ENCODE measurements at regions not wholly inside any gene's neighbourhood (a gene's known extent, or its start where the extent isn't known, plus 50 kb on each side); places are given as distances from the start of the nearest gene placed in this dataset.
A peak's percentile ranks its signal among the peaks of the same experiment; 100 is the strongest.

GRCh38 chr5:8020861-8021514 lies 152.0 kb downstream of the MTRR start:
- DNase-seq (ENCODE audit: low read depth in 1 of 2, low spot score in 2 of 2) (no peak), FAIRE-seq (no peak)
- Histone ChIP-seq H3K14ac (ENCODE audit: insufficient read length) (no peak overlapping the region), H3K4ac (replicated peaks; ENCODE audit: insufficient read length, low read depth, low read length) (no peak overlapping the region), H3K27ac (ENCODE audit: low read depth, low read length) (no peak overlapping the region), H3K4me3 (ENCODE audit: extremely low read depth in 1 of 4, insufficient read depth in 2 of 4, low read depth in 3 of 4, low read length in 4 of 4) (no peak overlapping the region), H3K4me2 (ENCODE audit: insufficient read depth in 1 of 2, low read depth in 2 of 2, low read length in 2 of 2) (no peak overlapping the region), H2AFZ (ENCODE audit: low read length) (peak overlapping the region; percentile 4; the same call in 1 of the 2 replicates), H3K79me2 (ENCODE audit: control insufficient read depth in 1 of 2, insufficient read depth in 2 of 2, low read length in 2 of 2) (no peaks in the 10 kb centered on the region), H2BK15ac (ENCODE audit: low read length) (no peak overlapping the region), H2BK5ac (ENCODE audit: low read depth, low read length) (no peak overlapping the region), H3K36me3 (ENCODE audit: control insufficient read depth in 2 of 4, insufficient read depth in 4 of 4, low read length in 3 of 4) (no peaks in the 10 kb centered on the region), H3K9me3 (ENCODE audit: insufficient read depth in 2 of 2, low read depth in 1 of 2, low read length in 1 of 2) (no peaks in the 10 kb centered on the region), H2BK20ac (ENCODE audit: low read length) (no peak overlapping the region), H3K4me1 (replicated peaks in 1 of 4; ENCODE audit: control insufficient read depth in 3 of 4, insufficient read depth in 4 of 4, low read length in 3 of 4) (no peaks in the 10 kb centered on the region), H4K91ac (replicated peaks; ENCODE audit: insufficient read length, low read length) (no peak overlapping the region), H3K56ac (replicated peaks; ENCODE audit: insufficient read length, low read depth, low read length) (no peak overlapping the region), H4K8ac (ENCODE audit: extremely low read depth, insufficient read depth, low read length) (no peak overlapping the region), H3K79me1 (ENCODE audit: low read depth, low read length) (no peaks in the 10 kb centered on the region), H2BK120ac (replicated peaks; ENCODE audit: low read depth, low read length) (no peak overlapping the region), H4K20me1 (replicated peaks in 1 of 2; ENCODE audit: control insufficient read depth in 1 of 2, insufficient read depth in 2 of 2, low read length in 2 of 2) (no peaks in the 10 kb centered on the region), H3K9ac (replicated peaks in 1 of 4; ENCODE audit: extremely low read depth in 1 of 4, low read depth in 3 of 4, low read length in 3 of 4) (no peak overlapping the region), H3K23ac (ENCODE audit: insufficient read length) (no peak overlapping the region), H2BK12ac (ENCODE audit: low read depth, low read length) (no peak overlapping the region), H3K18ac (ENCODE audit: extremely low read depth, low read length) (no peak overlapping the region), H2AK5ac (ENCODE audit: low read depth, low read length) (no peak overlapping the region), H3K27me3 (replicated peaks in 1 of 4; ENCODE audit: control insufficient read depth in 3 of 4, extremely low read depth in 1 of 4, insufficient read depth in 3 of 4, low read length in 3 of 4) (no peaks in the 10 kb centered on the region), H3K23me2 (ENCODE audit: low read depth, low read length) (no peaks in the 10 kb centered on the region), H4K5ac (ENCODE audit: insufficient read length, low read depth, low read length) (no peak overlapping the region)
- ChIA-PET POLR2A (ENCODE audit: partially characterized antibody) (no interaction called here), CTCF (ENCODE audit: partially characterized antibody) (interaction anchor here (1.5 kb wide), 1 partner anchor 8 kb away, joined by 6 read pairs; no protein-coding TSS in a partner anchor)
- TF ChIP-seq CREB1 (IDR thresholded peaks at IDR 0.05) (no peak), BRCA1 (IDR thresholded peaks at IDR 0.05; ENCODE audit: low read depth, low read length) (no peak), TCF12 (IDR thresholded peaks at IDR 0.05; ENCODE audit: low read depth, low read length) (no peak), GTF2F1 (IDR thresholded peaks at IDR 0.05; ENCODE audit: borderline replicate concordance, low read depth, low read length) (no peak), SRF (IDR thresholded peaks at IDR 0.05; ENCODE audit: low read depth, low read length) (no peak), CEBPB (IDR thresholded peaks at IDR 0.05; ENCODE audit: low read depth, low read length) (no peak)
- WGBS, 2 experiments (ENCODE audit: extremely low coverage in 1 of 2, insufficient coverage in 1 of 2, insufficient read length in 1 of 2, insufficient replicate concordance in 2 of 2, low coverage in 1 of 2, low lambda C conversion rate in 2 of 2, missing lambda C conversion rate in 1 of 2): 75% methylated on average over 5 of the region's 5 CpGs; no CpG with 5 or more reads in 1 of the 2 experiments

Data from H1 (cell line).